ENCODE measurements at regions not wholly inside any gene's neighbourhood (a gene's known extent, or its start where the extent isn't known, plus 50 kb on each side); places are given as distances from the start of the nearest gene placed in this dataset.

DNA sequence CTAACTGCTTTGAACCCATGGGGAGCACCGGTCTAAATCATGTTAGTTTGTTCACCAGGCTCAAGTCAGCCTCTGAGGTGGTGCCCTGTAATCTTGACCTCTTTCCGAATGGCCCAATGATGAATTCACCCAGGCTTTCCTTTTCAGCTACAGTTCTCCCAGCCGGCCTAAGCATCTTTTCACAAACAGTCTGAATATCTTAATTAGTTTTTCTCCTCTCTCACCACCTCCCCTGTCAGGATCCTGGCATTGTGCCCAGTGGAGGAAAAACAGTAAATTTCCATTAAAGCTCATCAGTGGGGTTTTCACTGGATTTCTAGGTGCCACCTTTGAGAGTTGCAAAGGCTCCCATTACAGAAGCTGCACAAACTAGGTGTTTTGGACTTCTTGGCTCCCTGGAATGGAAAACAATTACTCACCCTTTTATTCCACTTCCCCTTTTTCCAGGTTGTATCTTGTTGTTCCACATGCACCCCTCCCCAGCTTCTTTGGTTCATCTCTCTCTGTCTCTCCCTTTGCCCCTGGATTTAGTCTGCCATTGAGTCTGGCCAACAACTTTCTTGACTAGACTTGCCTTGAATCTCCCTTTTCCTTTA, 69.4 kb upstream of the ADAMTSL1 start:
- DNase-seq, result no peak

GRCh38 chr9:18405240-18405639, 68.7 kb upstream of the ADAMTSL1 start:
- DNase-seq, result no peak

DNA sequence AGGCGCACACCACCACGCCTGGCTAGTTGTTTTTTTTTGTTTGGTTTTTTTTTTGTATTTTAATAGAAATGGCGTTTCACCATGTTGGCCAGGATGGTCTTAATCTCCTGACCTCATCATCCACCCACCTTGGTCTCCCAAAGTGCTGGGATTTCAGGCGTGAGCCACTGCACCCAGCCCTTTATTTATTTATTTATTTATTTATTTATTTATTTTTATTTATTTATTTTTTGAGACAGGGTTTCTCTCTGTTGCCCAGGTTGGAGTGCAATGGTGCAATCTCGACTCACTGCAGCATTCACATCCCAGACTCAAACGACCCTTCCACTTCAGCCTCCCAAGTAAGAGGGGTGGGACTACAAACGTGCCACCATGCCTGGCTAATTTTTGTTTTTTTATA, 63.0 kb upstream of the ADAMTSL1 start:
- DNase-seq, result no peak

DNA sequence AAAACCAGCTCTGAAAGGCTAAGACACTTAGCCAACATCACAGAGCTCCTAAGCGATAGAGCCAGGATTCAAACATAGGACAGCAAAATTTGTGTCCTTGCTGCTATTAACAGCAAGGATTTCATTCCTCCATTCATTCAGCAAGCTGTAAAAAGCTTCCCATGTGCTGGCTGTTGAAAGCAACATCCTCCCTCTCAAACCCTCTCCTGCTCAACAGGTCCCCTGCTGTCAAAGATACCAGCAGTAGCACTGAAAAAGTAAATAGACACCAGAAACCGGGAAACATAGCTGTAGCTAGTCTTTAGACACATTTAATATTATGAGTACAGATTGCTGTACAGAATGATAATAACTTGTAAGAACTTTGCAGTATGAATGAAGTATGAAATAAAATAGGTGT, 52.6 kb upstream of the ADAMTSL1 start:
- DNase-seq, result no peak

DNA sequence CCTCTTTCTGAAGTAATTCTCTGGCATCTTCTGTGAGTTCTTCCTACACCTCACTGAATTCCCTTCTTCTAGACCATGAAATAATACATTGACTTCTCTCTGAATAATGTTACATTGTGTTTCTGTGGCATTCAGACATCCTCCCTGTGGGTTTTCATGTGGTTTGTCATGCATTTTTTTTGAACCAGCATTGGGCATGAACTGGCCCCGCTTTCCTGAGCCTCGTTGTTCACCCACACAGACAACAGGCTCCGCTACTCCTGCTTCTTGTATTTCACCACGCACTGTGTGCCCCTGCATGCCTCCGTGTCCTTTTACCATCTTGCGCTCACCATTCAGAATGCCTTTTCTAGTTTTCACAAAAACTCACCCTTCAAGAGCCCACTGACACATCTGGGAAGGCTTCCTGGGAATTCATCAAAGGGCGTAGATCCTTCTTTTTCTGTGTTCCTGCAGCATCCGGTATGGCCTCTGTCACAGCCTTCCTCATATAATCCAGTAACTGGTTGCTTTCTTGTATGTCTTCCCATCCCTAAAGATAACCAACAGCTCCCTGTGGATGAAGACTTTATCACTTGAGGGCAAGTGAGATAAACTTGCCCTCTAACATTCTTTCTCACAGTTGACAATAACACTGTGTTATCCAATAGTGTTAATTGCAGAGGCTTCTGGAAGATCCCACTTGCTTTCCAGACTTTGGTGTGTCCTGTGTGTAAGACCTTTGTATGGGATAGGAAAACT, 51.5 kb upstream of the ADAMTSL1 start:
- no peak for DNase-seq

- DNase-seq, result no peak
Observed at GRCh38 chr9:18423791-18424531, 50.0 kb upstream of the ADAMTSL1 start.

Data from NCI-H1436 treated with DMSO at 0.1 percent for 48 hours (cell line).